HG03354 (cell line): ENCODE measurements at regions not wholly inside any gene's neighbourhood (a gene's known extent, or its start where the extent isn't known, plus 50 kb on each side); places are given as distances from the start of the nearest gene placed in this dataset.

Experiments
- ATAC-seq: cut with Tn5 transposase; IDR thresholded peaks from one replicate; pipeline ENCODE4 v1.9.1; 2021; ENCODE audit warnings: mild to moderate bottlenecking; ENCODE audit not compliant: unreplicated experiment, poor library complexity, severe bottlenecking

GRCh38 chr20:51306521-51307358, 235.8 kb downstream of the NFATC2 start:
- peak; percentile 78 for ATAC-seq

- ATAC-seq = no peak
These were observed 236.4 kb downstream of the NFATC2 start for GRCh38 chr20:51306081-51306480.

DNA sequence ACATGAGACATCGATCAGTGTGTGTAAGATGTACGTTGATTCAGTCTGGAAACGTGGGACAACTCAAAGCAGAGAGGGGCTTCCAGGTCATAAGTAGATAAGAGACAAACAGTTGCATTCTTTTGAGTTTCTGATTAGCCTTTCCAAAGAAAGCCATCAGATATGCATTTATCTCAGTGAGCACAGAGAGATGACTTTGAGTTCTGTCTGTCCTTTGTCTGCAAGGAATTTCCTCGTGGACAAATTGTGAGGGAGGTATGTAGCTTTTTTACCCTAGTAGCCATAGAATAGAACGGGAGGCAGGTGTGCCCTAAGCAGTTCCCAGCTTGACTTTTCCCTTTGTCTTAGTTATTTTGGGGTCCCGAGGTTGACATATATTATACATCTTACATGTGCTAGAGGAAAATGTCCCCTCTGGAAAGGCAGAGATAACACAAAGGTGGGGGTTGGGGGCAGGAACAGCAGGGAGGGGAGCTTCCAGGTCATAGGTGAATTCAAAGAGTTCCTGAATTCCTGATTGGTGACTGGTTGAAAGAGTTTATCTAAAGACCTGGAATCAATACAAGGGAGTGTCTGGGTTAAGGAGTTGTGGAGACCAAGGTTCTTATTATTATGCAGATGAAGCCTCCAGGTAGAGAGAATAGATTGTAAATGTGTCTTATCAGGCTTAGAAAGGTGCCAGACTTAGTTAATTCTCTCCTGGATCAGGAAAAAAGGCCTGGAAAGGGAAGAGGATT, 237.0 kb downstream of the NFATC2 start:
- no peak for ATAC-seq

- ATAC-seq = no peak
These were observed 238.5 kb downstream of the NFATC2 start for GRCh38 chr20:51303731-51304670.

- no peak for ATAC-seq
These were observed 241.5 kb downstream of the NFATC2 start for GRCh38 chr20:51301026-51301425.

GRCh38 chr20:51300104-51300503, 242.4 kb downstream of the NFATC2 start:
- no peak for ATAC-seq

DNA sequence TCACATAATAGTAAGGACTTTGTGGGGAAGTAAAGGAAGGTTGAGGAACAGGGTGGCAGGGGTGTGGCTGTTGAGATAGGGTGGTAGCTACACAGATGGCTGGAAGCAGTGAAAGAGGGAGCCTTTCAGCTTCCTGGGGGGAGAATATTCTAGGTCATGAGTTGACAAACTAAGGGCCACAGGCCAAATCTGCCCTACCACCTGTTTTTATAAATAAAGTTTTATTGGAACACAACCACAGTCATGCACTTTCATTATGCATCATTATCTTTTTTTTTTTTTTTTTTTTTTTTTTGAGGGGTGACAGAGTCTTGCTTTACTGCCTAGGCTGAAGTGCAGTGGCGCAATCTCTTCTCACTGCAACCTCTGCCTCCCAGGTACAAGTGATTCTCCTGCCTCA, 243.1 kb downstream of the NFATC2 start:
- ATAC-seq = no peak

DNA sequence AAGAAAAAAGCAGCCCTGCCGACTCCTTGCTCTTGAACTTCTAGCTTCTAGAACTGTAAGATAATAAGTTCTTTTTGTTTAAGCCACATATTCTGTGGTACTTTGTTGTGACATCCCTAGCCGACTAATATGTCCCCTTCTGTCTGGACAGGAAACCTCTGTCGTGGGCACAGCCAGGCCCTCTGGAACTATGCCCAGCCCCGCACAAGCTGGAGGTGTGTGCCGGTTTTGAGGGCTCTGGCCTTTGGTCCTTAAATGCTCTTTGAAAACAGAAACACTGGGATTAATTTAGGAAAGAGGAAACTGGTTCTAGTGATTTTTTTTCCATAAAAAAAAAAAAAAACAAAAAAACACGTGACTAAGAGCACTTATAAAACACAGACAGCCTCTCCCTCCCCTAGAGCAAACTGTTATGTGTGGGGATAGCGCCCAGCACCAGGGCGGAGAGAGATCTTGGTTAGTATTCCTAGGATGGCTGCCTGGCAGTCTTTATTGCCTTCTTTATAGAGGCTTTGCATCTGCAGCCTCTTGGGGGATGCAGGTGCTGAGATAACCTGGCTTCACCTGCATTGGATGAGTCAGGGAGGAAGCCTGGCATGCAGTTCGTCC, 244.3 kb downstream of the NFATC2 start:
- no peak for ATAC-seq

DNA sequence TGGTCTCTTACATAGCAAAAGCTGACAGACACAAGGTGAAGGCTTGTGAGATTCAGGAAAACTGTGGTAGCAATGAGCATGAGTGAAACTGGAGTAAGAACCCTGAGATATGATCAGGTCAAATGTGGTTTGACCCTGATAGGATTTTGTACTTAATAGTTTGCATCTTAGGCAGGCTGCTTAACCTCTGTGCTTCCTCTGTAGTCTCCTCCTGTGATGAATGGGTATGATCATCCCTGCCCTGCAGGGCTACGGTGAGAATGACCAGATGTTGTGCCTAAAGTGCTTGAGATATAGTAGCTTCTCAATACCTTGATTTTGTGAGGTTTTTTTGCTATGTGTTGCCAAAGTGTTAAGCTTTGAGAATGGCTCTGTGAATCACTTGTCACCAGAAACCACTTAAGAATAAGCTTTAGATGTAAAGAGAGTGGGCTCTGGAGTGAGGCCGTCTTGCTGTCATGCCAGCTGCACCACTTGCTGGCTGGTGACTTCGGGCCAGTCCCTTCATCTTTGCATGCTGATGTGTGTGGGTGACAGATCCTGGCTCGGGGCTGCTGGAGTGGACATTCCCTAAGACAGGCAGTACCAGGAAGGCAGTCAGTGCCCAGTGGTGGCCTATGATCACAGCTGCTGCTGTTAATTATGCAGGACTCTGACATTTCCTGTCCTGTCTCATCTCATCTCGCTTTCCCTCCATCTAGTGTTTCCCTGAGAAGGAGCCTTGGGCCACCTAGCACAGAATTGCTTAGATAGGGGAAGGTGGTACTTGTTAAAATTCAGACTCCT, 254.7 kb downstream of the NFATC2 start:
- ATAC-seq = no peak

DNA sequence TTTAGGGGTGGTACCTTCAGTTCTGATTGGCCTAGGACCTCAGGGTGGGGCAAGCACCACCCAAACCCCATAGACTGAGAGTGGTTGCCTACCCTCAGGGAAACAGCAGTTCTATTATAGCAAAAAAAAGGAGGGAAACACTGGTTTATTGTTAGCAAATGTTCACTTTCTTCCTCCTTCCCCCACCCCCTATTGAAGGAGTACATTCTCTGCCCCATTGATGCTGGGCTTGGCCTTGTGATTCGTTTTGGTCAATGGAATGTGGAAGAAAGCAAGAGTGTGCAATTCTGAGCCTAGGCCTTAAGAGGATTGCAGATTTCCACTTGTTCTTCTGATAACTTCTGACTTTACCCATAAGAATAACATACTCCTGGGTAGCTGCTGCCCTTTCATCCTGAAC, 255.8 kb downstream of the NFATC2 start:
- no peak for ATAC-seq

- no peak for ATAC-seq
These were observed 256.8 kb downstream of the NFATC2 start for GRCh38 chr20:51285684-51286083.

DNA sequence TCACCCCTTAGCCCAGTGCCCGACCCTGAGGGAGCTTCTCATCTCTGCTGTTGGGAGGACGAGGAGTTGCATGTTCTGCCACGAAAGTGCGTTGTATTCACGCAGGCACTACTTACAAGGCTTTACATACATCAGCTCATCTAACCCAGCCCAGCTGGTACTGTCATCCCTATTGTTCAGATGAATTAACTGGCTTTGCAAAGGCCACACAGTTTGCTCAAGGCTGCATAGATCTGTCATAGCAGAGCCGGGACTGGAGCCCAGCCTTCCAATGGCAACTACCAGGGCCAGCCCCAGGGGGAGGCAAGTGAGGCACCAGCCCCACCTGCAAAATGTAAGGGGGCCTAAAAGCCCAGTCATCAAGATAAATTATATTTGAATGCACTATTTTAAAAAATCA, 257.6 kb downstream of the NFATC2 start:
- no peak for ATAC-seq

DNA sequence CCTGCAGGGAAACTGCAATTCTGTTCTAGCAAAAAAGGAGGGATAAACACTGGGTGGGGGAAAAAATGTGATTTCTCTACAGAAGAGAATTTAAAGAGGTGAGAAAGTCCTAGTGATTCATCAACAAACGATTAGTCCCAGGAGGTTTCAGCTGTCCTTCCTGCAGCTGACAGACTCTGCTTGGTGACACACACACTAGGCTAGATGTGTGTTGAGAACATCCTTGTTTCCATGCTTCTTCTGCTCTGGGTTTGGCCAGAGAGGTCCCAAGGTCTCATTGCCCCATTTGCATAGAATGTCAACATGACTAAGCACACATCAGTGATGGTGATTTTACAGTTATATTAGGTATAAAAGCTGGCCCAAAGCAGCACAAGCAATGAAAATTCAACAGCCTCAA, 258.3 kb downstream of the NFATC2 start:
- no peak for ATAC-seq

GRCh38 chr20:51281521-51281920, 258.6 kb upstream of the KCNG1 start:
- ATAC-seq = no peak

DNA sequence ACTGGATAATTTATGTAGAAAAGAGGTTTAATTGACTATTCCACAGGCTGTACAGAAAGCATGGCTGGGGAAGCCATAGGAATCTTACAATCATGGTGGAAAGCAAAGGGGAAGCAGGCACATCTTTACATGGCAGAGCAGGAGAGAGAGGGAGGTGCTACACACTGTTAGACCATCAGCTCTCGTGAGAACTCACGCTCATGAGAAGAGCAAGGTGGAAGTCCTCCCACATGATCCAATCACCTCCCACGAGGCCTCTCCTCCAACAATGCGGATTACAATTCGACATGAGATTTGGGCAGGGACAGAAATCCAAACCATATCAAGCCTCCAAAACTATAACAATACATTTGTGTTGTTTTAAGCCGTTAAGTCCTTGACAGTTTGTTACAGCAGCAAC, 257.1 kb upstream of the KCNG1 start:
- ATAC-seq = no peak

- no peak for ATAC-seq
These were observed 255.1 kb upstream of the KCNG1 start for GRCh38 chr20:51277961-51278360.

DNA sequence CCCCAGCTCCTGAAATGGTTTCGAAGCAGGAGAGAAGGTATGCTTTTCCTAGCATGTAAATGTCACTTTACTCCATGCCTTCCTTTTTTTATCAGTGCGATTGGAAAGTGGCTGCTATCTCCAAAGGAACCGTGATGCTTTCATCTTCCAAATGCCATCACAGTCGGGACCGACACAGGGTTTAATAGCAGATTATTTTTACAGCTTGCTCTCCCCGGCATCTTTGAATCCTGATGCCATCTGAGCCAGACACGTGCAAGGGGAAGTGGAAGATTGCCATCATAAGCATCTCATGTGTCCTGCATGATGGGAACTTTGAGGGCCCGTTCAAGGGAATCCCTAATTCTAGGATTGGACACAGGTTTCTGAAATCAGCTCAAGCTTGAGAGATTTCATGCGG, 253.4 kb upstream of the KCNG1 start:
- ATAC-seq = no peak

DNA sequence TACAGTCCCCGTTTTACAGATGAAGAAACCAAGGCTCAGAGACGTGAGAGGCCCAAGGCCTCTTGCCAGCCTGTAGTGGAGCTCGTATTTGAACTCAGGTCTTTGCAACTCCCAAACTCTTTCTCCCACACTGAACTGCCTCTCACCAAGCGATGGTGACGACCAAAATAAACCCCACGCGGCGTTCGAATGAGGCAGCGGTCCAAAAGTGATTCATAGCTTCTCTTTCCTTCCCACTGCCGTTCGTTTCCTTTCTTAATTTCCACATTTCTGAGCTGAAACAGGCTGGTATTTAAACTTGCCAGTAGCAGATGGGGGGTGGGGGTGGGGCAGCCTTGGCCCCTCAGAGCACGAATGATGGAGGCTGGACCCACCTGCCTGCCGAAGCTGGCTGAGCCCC, 252.9 kb upstream of the KCNG1 start:
- no peak for ATAC-seq

- ATAC-seq = no peak
These were observed 252.3 kb upstream of the KCNG1 start for GRCh38 chr20:51275181-51275580.
